ENCODE measurements at regions not wholly inside any gene's neighbourhood (a gene's known extent, or its start where the extent isn't known, plus 50 kb on each side); places are given as distances from the start of the nearest gene placed in this dataset.
"Not testable (repeated sequence)": the region's sequence is repeated elsewhere in the genome, so short reads cannot be mapped to it uniquely, and the experiment has no call there.

GRCh38 chr17:52442350-52442749, 283.8 kb upstream of the CA10 start:
- Mint-ChIP-seq H3K4me3 (ENCODE audit: unreplicated experiment) (no peak overlapping the region), H3K27me3 (ENCODE audit: low read depth) (no peaks in the 10 kb centered on the region), H3K9me3 (ENCODE audit: low read depth) (peaks cover 12% of the 10 kb centered on the region), H3K27ac (ENCODE audit: unreplicated experiment) (no peak overlapping the region), H3K36me3 (ENCODE audit: low read depth) (no peaks in the 10 kb centered on the region), H3K4me1 (ENCODE audit: low read depth) (no peaks in the 10 kb centered on the region)
- TF ChIP-seq CTCF (IDR thresholded peaks at IDR 0.05): no peak
- no peak for DNase-seq (ENCODE audit: low spot score)

GRCh38 chr17:52420555-52421078, 262.1 kb upstream of the CA10 start:
- Mint-ChIP-seq H3K27me3 (ENCODE audit: low read depth) (no peaks in the 10 kb centered on the region), H3K9me3 (ENCODE audit: low read depth) (peaks cover 10% of the 10 kb centered on the region), H3K4me3 (ENCODE audit: unreplicated experiment) (no peak overlapping the region), H3K36me3 (ENCODE audit: low read depth) (no peaks in the 10 kb centered on the region), H3K27ac (ENCODE audit: unreplicated experiment) (no peak overlapping the region), H3K4me1 (ENCODE audit: low read depth) (no peaks in the 10 kb centered on the region)
- no peak for TF ChIP-seq CTCF (IDR thresholded peaks at IDR 0.05)
- no peak for DNase-seq (ENCODE audit: low spot score)

- Mint-ChIP-seq H3K9me3 (ENCODE audit: low read depth) (peaks cover 5% of the 10 kb centered on the region), H3K4me1 (ENCODE audit: low read depth) (no peaks in the 10 kb centered on the region), H3K27me3 (ENCODE audit: low read depth) (no peaks in the 10 kb centered on the region), H3K27ac (ENCODE audit: unreplicated experiment) (no peak overlapping the region), H3K4me3 (ENCODE audit: unreplicated experiment) (no peak overlapping the region), H3K36me3 (ENCODE audit: low read depth) (no peaks in the 10 kb centered on the region)
- no peak for TF ChIP-seq CTCF (IDR thresholded peaks at IDR 0.05)
- no peak for DNase-seq (ENCODE audit: low spot score)
Measured at GRCh38 chr17:52419229-52419641, 260.7 kb upstream of the CA10 start.

- no peak overlapping the region for H3K27ac Mint-ChIP-seq (ENCODE audit: unreplicated experiment)
- no peak for DNase-seq (ENCODE audit: low spot score)
- H3K9me3 Mint-ChIP-seq (ENCODE audit: low read depth): peaks cover 15% of the 10 kb centered on the region
- TF ChIP-seq CTCF (IDR thresholded peaks at IDR 0.05): no peak
- H3K4me1 Mint-ChIP-seq (ENCODE audit: low read depth): no peaks in the 10 kb centered on the region
- no peak overlapping the region for H3K4me3 Mint-ChIP-seq (ENCODE audit: unreplicated experiment)
- H3K27me3 Mint-ChIP-seq (ENCODE audit: low read depth): no peaks in the 10 kb centered on the region
- no peaks in the 10 kb centered on the region for H3K36me3 Mint-ChIP-seq (ENCODE audit: low read depth)
Measured at GRCh38 chr17:52410781-52411180, 252.3 kb upstream of the CA10 start.

GRCh38 chr17:52409222-52409621, 250.7 kb upstream of the CA10 start:
- H3K4me1 Mint-ChIP-seq (ENCODE audit: low read depth); DNase-seq (ENCODE audit: low spot score); H3K4me3 Mint-ChIP-seq (ENCODE audit: unreplicated experiment); H3K27me3 Mint-ChIP-seq (ENCODE audit: low read depth); H3K36me3 Mint-ChIP-seq (ENCODE audit: low read depth); H3K27ac Mint-ChIP-seq (ENCODE audit: unreplicated experiment): not testable (repeated sequence)
- H3K9me3 Mint-ChIP-seq (ENCODE audit: low read depth): peaks cover 15% of the 10 kb centered on the region

GRCh38 chr17:52395308-52395707, 236.8 kb upstream of the CA10 start:
- DNase-seq (ENCODE audit: low spot score): no peak
- peaks cover 10% of the 10 kb centered on the region for H3K9me3 Mint-ChIP-seq (ENCODE audit: low read depth)
- H3K27me3 Mint-ChIP-seq (ENCODE audit: low read depth): no peaks in the 10 kb centered on the region
- H3K4me3 Mint-ChIP-seq (ENCODE audit: unreplicated experiment): no peak overlapping the region
- H3K4me1 Mint-ChIP-seq (ENCODE audit: low read depth): no peaks in the 10 kb centered on the region
- no peak for TF ChIP-seq CTCF (IDR thresholded peaks at IDR 0.05)
- no peaks in the 10 kb centered on the region for H3K36me3 Mint-ChIP-seq (ENCODE audit: low read depth)
- H3K27ac Mint-ChIP-seq (ENCODE audit: unreplicated experiment): no peak overlapping the region

Measured in chondrocyte (in vitro differentiated cells).